ENCODE measurements at regions not wholly inside any gene's neighbourhood (a gene's known extent, or its start where the extent isn't known, plus 50 kb on each side); places are given as distances from the start of the nearest gene placed in this dataset.

- no peak overlapping the region for H3K4me3 ChIP-seq
- H3K9me3 ChIP-seq = no peaks in the 10 kb centered on the region
- no peak overlapping the region for H3K27ac ChIP-seq
- H3K27me3 ChIP-seq = no peaks in the 10 kb centered on the region
- no peaks in the 10 kb centered on the region for H3K36me3 ChIP-seq
- H3K4me1 ChIP-seq = no peaks in the 10 kb centered on the region
- no peak for TF ChIP-seq EP300 (IDR thresholded peaks at IDR 0.05)
- no peak for TF ChIP-seq CTCF (IDR thresholded peaks at IDR 0.05)
- no peak for TF ChIP-seq POLR2A (IDR thresholded peaks at IDR 0.05)
- 91% methylated on average over 4 of the region's 4 CpGs for WGBS, 2 donors
- DNase-seq (ENCODE audit: low spot score in 2 of 2) = no peak
These were observed 537.2 kb upstream of the DCC start for GRCh38 chr18:51802569-51803428.

DNA sequence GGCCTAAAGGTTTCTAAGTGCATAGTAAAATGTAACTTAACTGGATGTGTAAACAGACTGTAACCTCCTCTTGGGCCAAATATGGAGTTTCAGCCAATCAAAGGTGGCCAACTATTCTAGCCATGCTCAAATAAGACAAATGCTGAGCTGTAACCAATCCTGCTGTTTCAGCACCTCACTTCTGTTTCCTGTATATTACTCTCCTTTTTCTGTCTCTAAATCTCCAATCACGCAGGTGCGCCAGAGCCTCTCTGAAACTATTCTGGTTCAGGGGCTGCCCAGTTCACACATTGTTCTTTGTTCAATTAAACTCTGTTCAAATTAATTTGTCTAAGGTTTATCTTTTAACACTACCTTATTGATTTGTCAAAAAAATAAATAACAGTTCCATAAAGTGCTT lies 532.7 kb upstream of the DCC start:
- H3K36me3 ChIP-seq = no peaks in the 10 kb centered on the region
- WGBS, 2 donors = 97 to 100% methylated on average over 2 of the region's 2 CpGs
- no peaks in the 10 kb centered on the region for H3K9me3 ChIP-seq
- H3K4me3 ChIP-seq = no peak overlapping the region
- no peak overlapping the region for H3K27ac ChIP-seq
- TF ChIP-seq EP300 (IDR thresholded peaks at IDR 0.05) (no peak), POLR2A (IDR thresholded peaks at IDR 0.05) (no peak), CTCF (IDR thresholded peaks at IDR 0.05) (no peak)
- no peaks in the 10 kb centered on the region for H3K27me3 ChIP-seq
- H3K4me1 ChIP-seq = no peaks in the 10 kb centered on the region
- DNase-seq (ENCODE audit: low spot score in 2 of 2) = no peak

DNA sequence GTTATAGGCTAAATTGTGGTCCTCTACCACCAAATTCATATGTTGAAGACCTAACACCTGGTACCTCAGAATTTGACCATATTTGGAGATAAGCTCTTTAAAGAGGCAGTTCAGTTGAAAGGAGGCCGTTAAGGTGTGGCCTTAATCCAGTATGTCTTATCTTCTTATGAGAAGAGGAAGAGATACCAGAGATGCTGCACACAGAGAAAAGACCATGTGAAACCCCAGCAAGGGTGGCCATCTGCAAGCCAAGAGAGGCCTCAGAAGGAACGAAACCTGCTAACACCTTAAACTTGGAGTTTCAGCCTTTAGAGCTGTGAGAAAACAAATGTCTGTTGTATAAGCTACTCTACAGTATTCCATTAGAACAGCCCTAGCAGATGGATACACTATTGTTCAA lies 528.1 kb upstream of the DCC start:
- Histone ChIP-seq H3K4me1 (no peaks in the 10 kb centered on the region), H3K36me3 (no peaks in the 10 kb centered on the region), H3K9me3 (no peaks in the 10 kb centered on the region), H3K4me3 (no peak overlapping the region), H3K27me3 (no peaks in the 10 kb centered on the region), H3K27ac (no peak overlapping the region)
- WGBS, 2 donors = 84 to 91% methylated on average over 2 of the region's 2 CpGs
- DNase-seq (ENCODE audit: low spot score in 2 of 2) = no peak
- no peak for TF ChIP-seq CTCF (IDR thresholded peaks at IDR 0.05)
- TF ChIP-seq POLR2A (IDR thresholded peaks at IDR 0.05) = no peak
- TF ChIP-seq EP300 (IDR thresholded peaks at IDR 0.05) = no peak

DNA sequence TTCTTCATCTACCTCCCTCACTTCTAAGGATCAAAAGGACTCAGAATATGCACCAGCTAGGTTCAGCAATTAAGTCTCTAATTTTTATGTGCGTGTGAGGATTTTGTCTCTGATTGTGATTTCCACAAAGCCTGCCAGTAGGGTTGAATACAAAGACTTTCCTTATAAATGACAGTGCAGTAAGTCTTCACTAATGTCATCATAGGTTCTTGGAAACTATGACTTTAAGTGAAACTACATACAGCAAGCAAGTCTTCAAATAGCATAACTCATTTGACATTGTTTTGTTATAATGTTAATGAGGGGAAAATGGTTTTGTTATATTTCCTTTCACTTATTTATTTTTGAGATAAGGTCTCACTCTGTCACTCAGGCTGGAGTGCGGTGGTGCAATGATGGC lies 526.3 kb upstream of the DCC start:
- Histone ChIP-seq H3K4me1 (no peaks in the 10 kb centered on the region), H3K36me3 (no peaks in the 10 kb centered on the region), H3K27me3 (no peaks in the 10 kb centered on the region), H3K4me3 (no peak overlapping the region), H3K27ac (no peak overlapping the region), H3K9me3 (no peaks in the 10 kb centered on the region)
- WGBS, 2 donors = 75 to 77% methylated on average over 2 of the region's 2 CpGs
- no peak for DNase-seq (ENCODE audit: low spot score in 2 of 2)
- TF ChIP-seq CTCF (IDR thresholded peaks at IDR 0.05) = no peak
- no peak for TF ChIP-seq POLR2A (IDR thresholded peaks at IDR 0.05)
- no peak for TF ChIP-seq EP300 (IDR thresholded peaks at IDR 0.05)

- H3K9me3 ChIP-seq = no peaks in the 10 kb centered on the region
- WGBS, 2 donors = 59 to 66% methylated on average over 1 of the region's 1 CpG
- no peaks in the 10 kb centered on the region for H3K36me3 ChIP-seq
- DNase-seq (ENCODE audit: low spot score in 2 of 2) = no peak
- H3K27ac ChIP-seq = no peak overlapping the region
- H3K4me3 ChIP-seq = no peak overlapping the region
- TF ChIP-seq CTCF (IDR thresholded peaks at IDR 0.05) (no peak), EP300 (IDR thresholded peaks at IDR 0.05) (no peak), POLR2A (IDR thresholded peaks at IDR 0.05) (no peak)
- H3K4me1 ChIP-seq = no peaks in the 10 kb centered on the region
- H3K27me3 ChIP-seq = no peaks in the 10 kb centered on the region
These were observed 518.4 kb upstream of the DCC start for GRCh38 chr18:51821610-51822009.
